ENCODE measurements at regions not wholly inside any gene's neighbourhood (a gene's known extent, or its start where the extent isn't known, plus 50 kb on each side); places are given as distances from the start of the nearest gene placed in this dataset.
"Not testable (repeated sequence)": the region's sequence is repeated elsewhere in the genome, so short reads cannot be mapped to it uniquely, and the experiment has no call there.

- no peak for DNase-seq (ENCODE audit: low spot score)
Observed at GRCh38 chrX:69431420-69431819, 72.7 kb upstream of the NALF2 start.

GRCh38 chrX:69430785-69431184 is 73.3 kb upstream of the NALF2 start:
- DNase-seq (ENCODE audit: low spot score): no peak

DNA sequence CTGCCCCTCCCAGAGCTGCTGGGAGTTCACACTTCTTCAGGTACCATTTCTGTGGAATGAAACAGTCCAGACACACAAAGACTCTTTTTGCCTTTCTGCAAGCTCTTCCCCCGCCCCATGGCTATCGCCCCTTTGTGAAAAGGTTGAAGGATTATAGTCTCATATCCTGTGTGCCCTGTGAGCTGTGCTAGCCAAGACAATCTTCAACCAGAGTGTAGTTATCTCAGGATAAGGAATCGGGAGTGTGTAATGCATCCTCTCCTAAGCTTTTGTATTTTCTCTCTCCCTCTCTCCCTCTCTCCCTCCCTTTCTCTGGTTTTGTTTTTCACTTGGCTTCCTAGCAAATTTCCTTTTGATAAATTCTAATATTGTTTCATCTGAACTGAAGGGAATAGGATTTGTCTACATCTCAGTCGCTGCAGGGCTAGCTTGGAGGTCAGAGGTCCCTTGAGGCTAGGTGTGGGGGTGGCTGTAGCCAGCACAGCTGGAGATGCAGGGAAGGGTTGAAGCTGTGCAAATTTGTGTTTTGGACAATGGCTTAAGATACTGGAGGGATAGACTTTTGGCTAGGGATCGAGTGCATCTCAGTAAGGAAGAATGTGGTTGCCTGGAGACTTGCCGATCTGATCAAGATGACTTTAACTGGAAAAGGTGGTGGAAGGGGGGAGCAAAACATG is 74.6 kb upstream of the NALF2 start:
- DNase-seq (ENCODE audit: low spot score): no peak

DNA sequence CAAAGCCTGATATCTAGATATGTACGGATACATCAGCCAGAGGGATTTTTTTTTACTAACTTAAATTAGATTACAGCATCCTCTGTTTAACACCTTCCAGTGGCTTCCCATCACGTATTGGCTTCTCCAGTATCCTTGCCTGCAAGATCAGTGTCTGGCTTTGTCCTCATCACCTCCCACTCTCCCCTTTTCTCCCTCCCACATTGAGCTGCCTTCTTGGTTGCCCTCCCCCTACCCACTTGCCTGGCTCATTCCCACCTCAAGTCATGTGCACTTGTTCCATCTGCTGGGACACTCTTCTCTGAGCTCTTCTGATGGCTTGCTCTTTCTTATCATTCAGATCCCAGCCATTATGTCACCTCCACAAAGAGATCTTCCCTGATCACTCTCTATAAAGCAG is 75.9 kb upstream of the NALF2 start:
- no peak for DNase-seq (ENCODE audit: low spot score)

DNA sequence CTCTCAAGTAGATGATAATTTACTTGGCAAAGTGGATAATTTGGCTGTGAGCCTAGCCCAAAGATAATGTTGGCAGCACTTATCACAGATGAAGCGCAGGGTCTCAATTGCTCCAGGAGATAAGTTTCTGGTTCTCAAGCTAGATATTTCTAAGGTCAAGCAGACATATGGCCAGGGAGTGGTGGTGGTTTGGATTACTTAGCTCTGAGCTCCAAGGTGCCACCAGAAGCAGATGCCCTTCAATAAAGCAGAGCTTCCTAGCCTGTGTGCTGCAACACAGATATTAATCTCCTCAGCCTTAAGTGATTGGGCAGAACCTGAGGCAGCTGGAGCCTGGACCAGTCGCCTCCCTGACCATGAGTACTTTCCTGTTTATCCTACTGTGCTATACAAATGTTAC is 79.2 kb upstream of the NALF2 start:
- DNase-seq (ENCODE audit: low spot score): no peak

DNA sequence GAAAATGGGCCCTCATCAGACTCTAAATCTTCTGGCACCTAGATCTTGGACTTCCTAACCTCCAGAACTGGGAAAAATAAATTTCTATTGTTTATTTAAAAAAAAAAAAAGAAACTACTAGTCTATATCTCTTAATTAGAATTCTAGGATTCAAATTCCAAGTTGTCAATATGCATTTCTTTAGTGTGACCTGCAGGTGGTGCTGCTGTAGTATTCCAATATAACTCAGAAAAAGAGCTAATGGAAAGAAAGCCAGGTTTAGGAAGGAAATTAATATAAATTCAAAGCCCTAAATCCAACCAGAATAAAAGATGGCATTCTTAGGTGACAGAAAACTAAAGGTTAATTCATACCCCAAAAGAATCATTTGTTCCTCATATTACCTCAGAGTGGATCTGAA is 80.0 kb upstream of the NALF2 start:
- DNase-seq (ENCODE audit: low spot score): no peak

GRCh38 chrX:69422208-69422607 is 81.9 kb upstream of the NALF2 start:
- DNase-seq (ENCODE audit: low spot score): not testable (repeated sequence)

DNA sequence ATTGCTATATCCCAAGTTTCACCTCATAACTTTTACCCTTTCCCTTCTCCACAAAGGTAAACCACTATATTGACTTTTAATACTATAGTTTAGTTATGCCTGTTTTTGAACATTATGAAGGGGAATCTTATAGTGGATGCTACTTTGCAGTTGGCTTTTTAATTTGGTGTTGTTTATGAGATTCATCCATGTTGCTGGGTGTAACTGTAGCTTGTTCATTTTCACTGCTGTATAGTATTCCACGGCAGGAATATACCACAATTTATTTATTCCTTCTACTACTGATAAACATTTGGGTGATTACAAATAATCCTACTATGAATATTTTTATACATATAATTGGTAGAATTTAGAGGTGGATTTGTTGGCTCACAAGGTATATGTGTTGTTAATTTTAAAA is 88.4 kb upstream of the NALF2 start:
- DNase-seq (ENCODE audit: low spot score): no peak

GRCh38 chrX:69412661-69413060 is 91.5 kb upstream of the NALF2 start:
- no peak for DNase-seq (ENCODE audit: low spot score)

DNA sequence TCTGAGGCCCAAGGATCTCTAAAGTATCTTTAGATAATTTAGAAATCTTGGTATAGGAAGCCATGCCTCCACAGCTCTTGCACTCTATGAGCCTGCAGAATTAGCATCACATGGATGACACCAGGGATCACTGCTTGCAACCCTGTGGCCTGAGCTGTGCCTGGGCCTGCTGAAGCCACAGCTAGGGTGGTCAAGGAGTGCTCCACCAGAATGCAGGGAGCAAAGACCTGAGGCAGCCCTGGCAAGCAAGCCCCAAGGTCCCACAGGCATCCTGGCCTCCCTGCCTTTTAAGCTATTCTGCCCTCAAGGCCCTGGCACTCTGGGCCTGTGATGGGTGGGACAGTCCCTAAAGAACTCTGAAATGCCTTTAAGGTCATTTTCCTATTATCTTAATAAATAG is 105.2 kb upstream of the NALF2 start:
- DNase-seq (ENCODE audit: low spot score): no peak

DNA sequence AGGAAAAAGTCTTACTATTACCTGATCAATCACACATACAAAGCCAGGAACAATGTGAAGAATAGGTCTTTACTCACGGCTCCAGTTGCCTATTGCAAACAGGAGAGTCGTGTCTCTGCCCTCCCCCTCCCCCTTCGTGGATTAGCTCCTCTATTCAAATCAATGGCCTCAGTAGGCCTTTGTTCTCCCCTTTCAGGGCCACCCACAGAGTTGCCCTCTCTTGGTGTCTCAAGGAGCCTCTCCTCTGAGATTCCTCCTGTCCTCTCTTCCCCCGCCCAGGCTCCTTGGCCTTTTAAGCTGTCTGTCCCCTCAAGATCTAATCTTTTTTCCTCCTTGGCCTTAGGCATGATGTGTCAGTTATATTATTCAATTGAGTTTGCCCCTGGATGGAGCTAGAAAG is 107.2 kb upstream of the NALF2 start:
- no peak for DNase-seq (ENCODE audit: low spot score)

GRCh38 chrX:69395306-69395705 is 108.8 kb upstream of the NALF2 start:
- no peak for DNase-seq (ENCODE audit: low spot score)

GRCh38 chrX:69389101-69389501 is 115.0 kb upstream of the NALF2 start:
- no peak for DNase-seq (ENCODE audit: low spot score)

GRCh38 chrX:69388526-69388925 is 115.6 kb upstream of the NALF2 start:
- no peak for DNase-seq (ENCODE audit: low spot score)

GRCh38 chrX:69387567-69388487 is 116.3 kb upstream of the NALF2 start:
- DNase-seq (ENCODE audit: low spot score): no peak

DNA sequence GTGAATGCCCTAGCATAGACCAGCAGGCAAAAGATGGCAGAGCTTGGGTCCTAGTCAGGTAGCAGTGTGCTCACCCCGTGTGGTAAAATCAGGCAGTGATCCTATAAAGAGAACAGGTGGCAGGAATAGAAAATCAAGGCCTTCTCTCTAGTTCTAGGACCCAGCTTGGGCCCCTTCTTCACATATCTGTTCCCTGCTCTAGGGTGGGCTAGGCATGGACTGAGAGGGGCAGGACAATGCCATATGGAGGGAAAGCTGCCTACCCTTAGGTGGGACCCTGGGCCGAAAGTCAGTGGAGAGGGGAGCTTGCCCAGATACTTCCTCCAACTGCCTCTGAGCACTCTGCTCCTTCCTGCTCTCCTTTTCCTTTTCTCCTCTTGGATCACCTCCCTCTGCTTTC is 117.4 kb upstream of the NALF2 start:
- no peak for DNase-seq (ENCODE audit: low spot score)

DNA sequence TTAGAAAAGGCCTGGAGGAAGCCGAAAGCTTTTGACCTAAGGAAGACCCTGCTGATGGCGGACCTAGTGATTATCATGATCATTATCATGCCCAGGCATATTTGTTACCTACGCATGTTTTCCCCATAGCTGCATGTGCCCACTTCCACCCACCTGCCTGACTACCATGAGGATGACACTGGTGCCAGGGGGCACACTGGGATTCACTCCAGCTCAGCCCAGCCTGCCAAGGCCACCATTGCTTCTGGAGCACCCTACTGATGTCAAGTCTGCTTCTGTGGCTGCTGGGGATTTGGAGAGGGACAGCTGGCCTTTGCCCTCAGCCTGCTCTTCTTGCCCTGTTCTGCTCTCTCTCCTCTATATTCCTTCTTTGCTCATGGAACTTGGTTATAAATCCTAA is 124.7 kb upstream of the NALF2 start:
- DNase-seq (ENCODE audit: low spot score): no peak

DNA sequence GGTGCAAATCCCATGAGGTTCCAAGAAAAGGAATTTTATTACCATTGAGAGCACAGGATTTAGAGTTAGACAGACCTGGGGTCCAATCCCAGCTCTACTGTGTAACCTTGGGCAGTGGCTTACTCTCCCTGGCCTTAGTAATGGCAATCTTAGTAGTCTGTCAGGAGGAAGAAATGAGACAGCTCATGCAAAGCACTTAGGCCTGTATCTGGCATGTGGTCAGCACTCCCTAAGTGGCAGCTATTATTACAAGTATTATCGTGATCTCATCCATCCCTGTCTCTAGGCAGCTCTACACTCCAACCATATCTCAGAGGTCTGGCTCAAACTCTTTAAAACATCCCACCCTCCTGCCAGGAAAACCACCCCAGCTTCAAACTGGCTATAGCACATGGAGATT is 129.6 kb upstream of the NALF2 start:
- no peak for DNase-seq (ENCODE audit: low spot score)

DNA sequence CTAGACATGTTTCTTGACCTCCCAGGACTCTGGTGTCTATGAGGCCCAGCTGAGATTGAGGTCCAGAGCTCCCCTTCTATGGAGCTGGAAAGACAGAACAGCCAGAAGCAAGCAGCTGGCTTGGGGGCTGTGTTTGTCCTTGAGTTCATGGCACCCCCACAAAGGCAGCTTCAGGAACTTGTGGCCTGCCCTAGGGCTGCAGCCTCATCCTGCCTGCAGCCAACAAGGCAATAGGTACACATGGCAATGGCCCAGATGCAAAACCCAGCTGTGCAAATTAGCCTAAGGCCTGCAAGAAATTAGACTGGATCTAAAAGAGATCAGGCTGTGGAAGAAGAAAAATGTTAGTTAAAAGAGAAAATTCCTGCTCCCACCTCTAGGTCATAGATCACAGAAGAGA is 131.7 kb upstream of the NALF2 start:
- DNase-seq (ENCODE audit: low spot score): no peak

GRCh38 chrX:69371159-69371558 is 133.0 kb upstream of the NALF2 start:
- DNase-seq (ENCODE audit: low spot score): no peak

DNA sequence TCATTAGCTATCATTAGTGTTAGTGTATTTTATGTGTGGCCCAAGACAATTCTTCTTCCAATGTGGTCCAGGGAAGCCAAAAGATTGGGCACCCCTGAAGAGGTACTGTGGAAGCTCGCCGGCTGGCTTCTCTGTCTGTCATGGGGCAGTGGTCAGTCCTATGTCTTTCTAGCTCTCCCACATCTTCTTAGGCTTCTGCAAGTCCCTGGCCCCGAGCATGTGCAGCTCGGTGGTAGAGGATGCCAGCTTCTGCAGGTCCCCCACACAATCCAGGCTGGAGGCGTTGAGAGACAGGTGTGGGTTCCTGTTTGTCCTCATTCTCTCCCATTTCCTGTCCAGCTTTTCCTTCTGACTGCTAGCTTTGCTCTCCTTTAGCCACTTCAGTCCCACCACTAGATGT is 134.1 kb upstream of the NALF2 start:
- DNase-seq (ENCODE audit: low spot score): no peak

- no peak for DNase-seq (ENCODE audit: low spot score)
Observed at GRCh38 chrX:69366183-69366582, 137.9 kb upstream of the NALF2 start.

GRCh38 chrX:69365755-69366154 is 138.4 kb upstream of the NALF2 start:
- no peak for DNase-seq (ENCODE audit: low spot score)

- DNase-seq (ENCODE audit: low spot score): no peak
Observed at GRCh38 chrX:69365349-69365748, 138.8 kb upstream of the NALF2 start.

Measured in CD4-positive, alpha-beta T cell treated with Interleukin-2 at 100 ng/mL for 4 hours (primary cell).